Ovary (tissue), 7 donors: ENCODE measurements at regions not wholly inside any gene's neighbourhood (a gene's known extent, or its start where the extent isn't known, plus 50 kb on each side); places are given as distances from the start of the nearest gene placed in this dataset.

Source experiments
- DNase-seq, 5 donors: peaks; one replicate each; pipeline ENCODE4 v3.0.0-alpha.2; 2019 to 2020
- H3K27ac ChIP-seq, 2 donors: fragments of 200-600 bp; one replicate each; pipeline versions ENCODE4 v1.5.1 to v1.8.0; 2019 to 2022
- H3K27me3 ChIP-seq: fragments of 200-600 bp; one replicate; pipeline ENCODE4 v1.8.0; 2022
- H3K36me3 ChIP-seq: fragments of 200-600 bp; sonication (generic); one replicate; pipeline ENCODE4 v1.5.1; 2019
- H3K4me1 ChIP-seq: one replicate; pipeline ENCODE4 v1.8.1; 2013; ENCODE audit warnings: mild to moderate bottlenecking, moderate library complexity; ENCODE audit not compliant: insufficient read depth
- H3K4me3 ChIP-seq: fragments of 200-600 bp; sonication (generic); one replicate; pipeline ENCODE4 v1.5.1; 2017
- H3K9me3 ChIP-seq, 2 donors: fragments of 200-600 bp in 1 of 2; sonication (generic) in 1 of 2; one replicate each; pipeline versions ENCODE4 v1.5.1 to v1.8.1; 2013 to 2019; ENCODE audit warnings: mild to moderate bottlenecking in 1 of 2, moderate library complexity in 1 of 2
- CTCF ChIP-seq, 3 donors: fragments of 450-650 bp in 2 of 3; fragments of 200-600 bp in 1 of 3; IDR thresholded peaks; one replicate each; pipeline versions ENCODE4 v1.5.1 to v1.8.0; 2016 to 2022; ENCODE audit warnings: antibody characterized with exemption in 3 of 3, mild to moderate bottlenecking in 1 of 3
- EP300 ChIP-seq: sonication (generic); formaldehyde crosslinking; IDR thresholded peaks from one replicate; pipeline ENCODE4 v1.6.1; 2017; ENCODE audit warnings: antibody characterized with exemption
- POLR2A ChIP-seq: fragments of 450-650 bp; IDR thresholded peaks from one replicate; pipeline ENCODE4 v1.6.1; 2017; ENCODE audit warnings: antibody characterized with exemption, mild to moderate bottlenecking, moderate library complexity
- WGBS, 3 donors: extraction: QIAGEN DNeasy Blood & Tissue Kit in 1 of 3; methylation state at CpG; one replicate each; pipeline versions ENCODE4 v1.1.5 to v1.1.7; 2013 to 2017; 5-methylcytosine and 5-hydroxymethylcytosine counted together
- intact Hi-C, 4 donors: fragments of 100-400 bp; cut with DNase I; formaldehyde crosslinking; loops; one replicate each; pipeline versions ENCODE4 v1.11.0 to v1.15.1; 2022 to 2023
- donor health status: DM: no; HTN: no; CAD: no; lungs with moderate emphysema.
- donor health status: DM: no; HTN: no; CAD: no.
- donor health status: Bipolar disorder and iron deficiency.
- donor health status: DM: no; HTN: no; CAD: no.
- donor health status: DM: yes; HTN: yes; CAD: no.

- H3K4me3 ChIP-seq: no peak overlapping the region
- intact Hi-C loops: no loop called here
- H3K27me3 ChIP-seq: no peaks in the 10 kb centered on the region
- H3K9me3 ChIP-seq: no peaks in the 10 kb centered on the region
- H3K36me3 ChIP-seq: no peaks in the 10 kb centered on the region
- H3K4me1 ChIP-seq: peaks cover 3% of the 10 kb centered on the region
- DNase-seq: no peak
- H3K27ac ChIP-seq: no peak overlapping the region
- no peak for TF ChIP-seq EP300
Observed at GRCh38 chr10:76641215-76641614, 996.4 kb downstream of the KCNMA1 start.

DNA sequence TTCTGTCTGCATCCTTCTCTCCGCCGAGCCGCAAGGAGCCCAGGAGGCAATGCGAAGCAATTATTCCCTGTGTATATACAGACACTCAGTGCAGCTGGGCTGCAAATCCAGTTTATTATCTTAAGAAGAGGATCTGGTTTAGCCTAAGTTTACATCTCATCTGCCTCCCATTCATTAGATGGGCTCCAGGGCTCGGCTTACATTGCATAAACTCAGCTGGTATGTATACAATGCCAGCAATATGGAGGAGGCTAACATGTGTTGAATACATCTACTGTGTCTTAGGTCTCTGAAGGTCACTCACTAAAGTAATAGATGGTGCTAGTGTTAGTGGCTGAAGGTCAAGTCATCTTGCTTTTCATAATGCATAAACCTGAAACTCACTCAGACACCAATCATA is 996.8 kb downstream of the KCNMA1 start:
- intact Hi-C loops: no loop called here
- H3K4me3 ChIP-seq: no peak overlapping the region
- DNase-seq: no peak
- H3K36me3 ChIP-seq: no peaks in the 10 kb centered on the region
- TF ChIP-seq POLR2A: no peak
- no peak for TF ChIP-seq CTCF (IDR thresholded peaks at IDR 0.05)
- no peak for TF ChIP-seq EP300
- WGBS, 3 donors: 89 to 91% (median 90%) methylated on average over 5 of the region's 5 CpGs
- no peaks in the 10 kb centered on the region for H3K27me3 ChIP-seq
- peaks cover 3% of the 10 kb centered on the region for H3K4me1 ChIP-seq
- no peaks in the 10 kb centered on the region for H3K9me3 ChIP-seq
- H3K27ac ChIP-seq: no peak overlapping the region

GRCh38 chr10:76632767-76633051 is 1004.9 kb downstream of the KCNMA1 start:
- peaks cover 2% of the 10 kb centered on the region for H3K4me1 ChIP-seq
- H3K27me3 ChIP-seq: no peaks in the 10 kb centered on the region
- no peak overlapping the region for H3K4me3 ChIP-seq
- DNase-seq: no peak
- H3K27ac ChIP-seq: no peak overlapping the region
- intact Hi-C loops: no loop called here
- H3K36me3 ChIP-seq: no peaks in the 10 kb centered on the region
- no peaks in the 10 kb centered on the region for H3K9me3 ChIP-seq
- TF ChIP-seq CTCF (IDR thresholded peaks at IDR 0.05) (no peak), EP300 (no peak), POLR2A (no peak)
- 84 to 100% (median 100%) methylated on average over 1 of the region's 1 CpG for WGBS, 3 donors

GRCh38 chr10:76631884-76632766 is 1005.5 kb downstream of the KCNMA1 start:
- intact Hi-C loops: no loop called here
- Histone ChIP-seq H3K27me3 (no peaks in the 10 kb centered on the region), H3K4me1 (peaks cover 2% of the 10 kb centered on the region), H3K4me3 (no peak overlapping the region), H3K27ac (no peak overlapping the region), H3K9me3 (no peaks in the 10 kb centered on the region), H3K36me3 (no peaks in the 10 kb centered on the region)
- TF ChIP-seq POLR2A: no peak
- TF ChIP-seq EP300: no peak
- TF ChIP-seq CTCF (IDR thresholded peaks at IDR 0.05): no peak
- 39 to 61% (median 53%) methylated on average over 16 of the region's 16 CpGs for WGBS, 3 donors
- no peak for DNase-seq

- no peaks in the 10 kb centered on the region for H3K36me3 ChIP-seq
Observed at GRCh38 chr10:76631036-76631670, 1006.5 kb downstream of the KCNMA1 start.

More at GRCh38 chr10:76631036-76631670, 1006.5 kb downstream of the KCNMA1 start:
- Histone ChIP-seq H3K4me3 (no peak overlapping the region), H3K9me3 (no peaks in the 10 kb centered on the region), H3K4me1 (peaks cover 4% of the 10 kb centered on the region), H3K27ac (no peak overlapping the region), H3K27me3 (no peaks in the 10 kb centered on the region)
- TF ChIP-seq POLR2A (no peak), CTCF (IDR thresholded peaks at IDR 0.05) (no peak), EP300 (no peak)
- no peak for DNase-seq
- intact Hi-C loops: no loop called here
- WGBS, 3 donors: 94 to 96% (median 95%) methylated on average over 5 of the region's 5 CpGs
